ENCODE measurements at regions not wholly inside any gene's neighbourhood (a gene's known extent, or its start where the extent isn't known, plus 50 kb on each side); places are given as distances from the start of the nearest gene placed in this dataset.

DNA sequence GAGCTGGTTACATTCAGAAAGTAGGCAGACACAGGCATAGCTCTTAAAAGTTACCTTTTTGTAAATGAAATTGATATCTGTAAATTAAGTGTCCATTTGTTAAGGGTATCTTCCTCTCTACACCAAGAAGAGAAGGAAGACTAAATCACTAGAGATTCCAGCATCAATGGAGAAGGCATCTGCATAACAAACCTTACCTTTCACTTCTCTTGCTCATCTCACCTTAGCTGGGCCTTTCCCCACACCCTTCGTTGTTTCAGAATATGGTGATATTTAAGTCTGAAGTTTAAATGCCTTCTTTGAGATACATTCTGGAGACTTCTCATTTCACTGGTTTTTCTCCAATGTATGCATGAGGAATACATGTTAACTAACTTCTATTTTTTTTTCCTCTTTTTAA, 54.5 kb upstream of the TGFBR2 start:
- Histone ChIP-seq H4K20me1 (ENCODE audit: insufficient read depth, low read length) (no peaks in the 10 kb centered on the region), H3K4me2 (replicated peaks; ENCODE audit: extremely low read depth, low read length, poor library complexity, severe bottlenecking) (no peak overlapping the region), H3K9ac (ENCODE audit: insufficient read depth, low read length, poor library complexity, severe bottlenecking) (no peak overlapping the region), H3K36me3 (replicated peaks in 1 of 2; ENCODE audit: control insufficient read depth in 1 of 2, insufficient read depth in 2 of 2, low read length in 2 of 2) (no peaks in the 10 kb centered on the region), H3K79me2 (ENCODE audit: insufficient read depth, low read length) (no peaks in the 10 kb centered on the region), H3K9me3 (replicated peaks in 1 of 2; ENCODE audit: control insufficient read depth in 1 of 2, insufficient read depth in 1 of 2, low read length in 2 of 2) (no peaks in the 10 kb centered on the region), H3K4me3 (replicated peaks in 1 of 3; ENCODE audit: low read depth in 2 of 3, low read length in 3 of 3) (no peak overlapping the region), H3K27me3 (ENCODE audit: control insufficient read depth in 2 of 2, insufficient read depth in 2 of 2, low read length in 2 of 2) (no peaks in the 10 kb centered on the region), H2AFZ (ENCODE audit: insufficient read depth, low read depth, low read length, poor library complexity, severe bottlenecking) (no peak overlapping the region), H3K4me1 (ENCODE audit: control insufficient read depth in 1 of 2, insufficient read depth in 2 of 2, low read length in 2 of 2) (no peaks in the 10 kb centered on the region), H3K27ac (ENCODE audit: low read depth in 1 of 2, low read length in 2 of 2) (no peak overlapping the region)
- intact Hi-C loops (cut with micrococcal nuclease): no loop called here
- Mint-ChIP-seq H3K9me3 (peaks cover 0 to 6% (median 3%) of the 10 kb centered on the region in 7 donors), H3K27me3 (ENCODE audit: low read depth in 3 of 3) (peaks cover 0 to 3% (median 0%) of the 10 kb centered on the region in 3 donors), H3K36me3 (no peaks in the 10 kb centered on the region), H3K27ac (no peak overlapping the region), H3K4me1 (no peaks in the 10 kb centered on the region), H3K4me3 (no peak overlapping the region)
- WGBS (ENCODE audit: insufficient coverage): no CpG with 5 or more reads among the region's 1 CpG
- TF ChIP-seq, protein P1, sequence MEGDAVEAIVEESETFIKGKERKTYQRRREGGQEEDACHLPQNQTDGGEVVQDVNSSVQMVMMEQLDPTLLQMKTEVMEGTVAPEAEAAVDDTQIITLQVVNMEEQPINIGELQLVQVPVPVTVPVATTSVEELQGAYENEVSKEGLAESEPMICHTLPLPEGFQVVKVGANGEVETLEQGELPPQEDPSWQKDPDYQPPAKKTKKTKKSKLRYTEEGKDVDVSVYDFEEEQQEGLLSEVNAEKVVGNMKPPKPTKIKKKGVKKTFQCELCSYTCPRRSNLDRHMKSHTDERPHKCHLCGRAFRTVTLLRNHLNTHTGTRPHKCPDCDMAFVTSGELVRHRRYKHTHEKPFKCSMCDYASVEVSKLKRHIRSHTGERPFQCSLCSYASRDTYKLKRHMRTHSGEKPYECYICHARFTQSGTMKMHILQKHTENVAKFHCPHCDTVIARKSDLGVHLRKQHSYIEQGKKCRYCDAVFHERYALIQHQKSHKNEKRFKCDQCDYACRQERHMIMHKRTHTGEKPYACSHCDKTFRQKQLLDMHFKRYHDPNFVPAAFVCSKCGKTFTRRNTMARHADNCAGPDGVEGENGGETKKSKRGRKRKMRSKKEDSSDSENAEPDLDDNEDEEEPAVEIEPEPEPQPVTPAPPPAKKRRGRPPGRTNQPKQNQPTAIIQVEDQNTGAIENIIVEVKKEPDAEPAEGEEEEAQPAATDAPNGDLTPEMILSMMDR (IDR thresholded peaks at IDR 0.05): no peak
- DNase-seq: no peak

DNA sequence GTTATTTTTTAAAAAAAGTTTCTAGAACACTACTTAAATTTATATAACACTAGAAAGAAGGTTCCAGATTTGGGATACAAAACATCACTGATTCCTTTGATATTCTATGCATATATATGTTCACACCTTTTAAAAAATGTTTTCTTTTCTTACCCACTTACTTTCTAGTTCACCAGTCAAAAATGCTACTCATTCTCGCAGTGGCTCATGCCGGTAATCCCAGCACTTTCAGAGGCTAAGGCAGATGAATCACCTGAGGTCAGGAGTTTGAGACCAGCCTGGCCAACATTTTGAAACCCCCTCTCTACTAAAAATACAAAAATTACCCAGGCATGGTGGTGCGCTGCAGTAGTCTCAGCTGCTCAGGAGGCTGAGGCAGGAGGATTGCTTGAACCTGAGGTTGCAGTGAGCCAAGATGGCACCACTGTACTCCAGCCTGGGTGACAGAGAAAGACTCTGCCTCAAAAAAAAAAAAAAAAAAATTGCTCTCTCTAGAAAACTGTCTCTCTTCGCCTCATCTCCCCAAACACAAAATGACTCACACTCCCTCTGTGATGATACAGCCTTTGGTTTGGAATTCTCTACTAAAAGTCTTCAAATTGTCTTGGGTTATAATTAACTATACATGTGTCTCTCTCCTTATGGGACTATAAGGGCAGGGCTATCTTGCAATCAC, 52.6 kb upstream of the TGFBR2 start:
- no peaks in the 10 kb centered on the region for H3K36me3 ChIP-seq (replicated peaks in 1 of 2; ENCODE audit: control insufficient read depth in 1 of 2, insufficient read depth in 2 of 2, low read length in 2 of 2)
- H3K27ac ChIP-seq (ENCODE audit: low read depth in 1 of 2, low read length in 2 of 2): no peak overlapping the region
- H3K27me3 Mint-ChIP-seq (ENCODE audit: low read depth in 3 of 3): peaks cover 0 to 3% (median 0%) of the 10 kb centered on the region in 3 donors
- H2AFZ ChIP-seq (ENCODE audit: insufficient read depth, low read depth, low read length, poor library complexity, severe bottlenecking): no peak overlapping the region
- no peak overlapping the region for H3K9ac ChIP-seq (ENCODE audit: insufficient read depth, low read length, poor library complexity, severe bottlenecking)
- no peaks in the 10 kb centered on the region for H3K79me2 ChIP-seq (ENCODE audit: insufficient read depth, low read length)
- H3K4me3 Mint-ChIP-seq: no peak overlapping the region
- peaks cover 0 to 2% (median 0%) of the 10 kb centered on the region in 7 donors for H3K9me3 Mint-ChIP-seq
- no peaks in the 10 kb centered on the region for H3K4me1 ChIP-seq (ENCODE audit: control insufficient read depth in 1 of 2, insufficient read depth in 2 of 2, low read length in 2 of 2)
- no peaks in the 10 kb centered on the region for H3K9me3 ChIP-seq (replicated peaks in 1 of 2; ENCODE audit: control insufficient read depth in 1 of 2, insufficient read depth in 1 of 2, low read length in 2 of 2)
- no peak overlapping the region for H3K27ac Mint-ChIP-seq
- no peaks in the 10 kb centered on the region for H3K4me1 Mint-ChIP-seq
- TF ChIP-seq, protein P1 (IDR thresholded peaks at IDR 0.05): no peak
- no peak overlapping the region for H3K4me3 ChIP-seq (replicated peaks in 1 of 3; ENCODE audit: low read depth in 2 of 3, low read length in 3 of 3)
- H3K36me3 Mint-ChIP-seq: no peaks in the 10 kb centered on the region
- WGBS (ENCODE audit: insufficient coverage): 95% methylated on average over 2 of the region's 4 CpGs
- intact Hi-C loops (cut with micrococcal nuclease): no loop called here
- no peak overlapping the region for H3K4me2 ChIP-seq (replicated peaks; ENCODE audit: extremely low read depth, low read length, poor library complexity, severe bottlenecking)
- no peak for DNase-seq
- H3K27me3 ChIP-seq (ENCODE audit: control insufficient read depth in 2 of 2, insufficient read depth in 2 of 2, low read length in 2 of 2): no peaks in the 10 kb centered on the region
- H4K20me1 ChIP-seq (ENCODE audit: insufficient read depth, low read length): no peaks in the 10 kb centered on the region

Data from CD14-positive monocyte (primary cell).